ENCODE measurements at regions not wholly inside any gene's neighbourhood (a gene's known extent, or its start where the extent isn't known, plus 50 kb on each side); places are given as distances from the start of the nearest gene placed in this dataset.

GRCh38 chr2:133667085-133667484, 98.8 kb upstream of the NCKAP5 start:
- TF ChIP-seq CTCF (IDR thresholded peaks at IDR 0.05; ENCODE audit: low read depth, low read length, poor library complexity, severe bottlenecking) (no peak), EZH2phosphoT487 (IDR thresholded peaks at IDR 0.05; ENCODE audit: borderline replicate concordance, low read length) (no peak)

All from DOHH2 (cell line).